Activated effector memory CD4-positive, alpha-beta T cell treated with Interleukin-2 at 50 U/mL for 16 hours (primary cell): ENCODE measurements at regions not wholly inside any gene's neighbourhood (a gene's known extent, or its start where the extent isn't known, plus 50 kb on each side); places are given as distances from the start of the nearest gene placed in this dataset.
"Not testable (repeated sequence)": the region's sequence is repeated elsewhere in the genome, so short reads cannot be mapped to it uniquely, and the experiment has no call there.

Experiments used
- DNase-seq: peaks from one replicate; pipeline ENCODE4 v3.0.0-alpha.2; 2020

GRCh38 chr3:98644168-98644567 lies 50.8 kb upstream of the CPOX start:
- no peak for DNase-seq

GRCh38 chr3:98645039-98645438 lies 51.6 kb upstream of the CPOX start:
- DNase-seq = no peak

GRCh38 chr3:98646680-98647079 lies 53.3 kb upstream of the CPOX start:
- DNase-seq = no peak

- DNase-seq = no peak
Measured at GRCh38 chr3:98647197-98647596, 53.8 kb upstream of the CPOX start.

- DNase-seq = no peak
Measured at GRCh38 chr3:98650971-98651779, 57.8 kb upstream of the CPOX start.

- no peak for DNase-seq
Measured at GRCh38 chr3:98651780-98652077, 58.3 kb upstream of the CPOX start.

GRCh38 chr3:98655666-98656065 lies 62.3 kb upstream of the CPOX start:
- no peak for DNase-seq

GRCh38 chr3:98657457-98657856 lies 64.0 kb upstream of the CPOX start:
- DNase-seq = peak; percentile 10

- DNase-seq = no peak
Measured at GRCh38 chr3:98662699-98663098, 69.3 kb upstream of the CPOX start.

GRCh38 chr3:98670020-98670419 lies 76.6 kb upstream of the CPOX start:
- DNase-seq = no peak

GRCh38 chr3:98679986-98680385 lies 83.2 kb upstream of the ST3GAL6 start:
- no peak for DNase-seq

- no peak for DNase-seq
Measured at GRCh38 chr3:98680723-98681122, 82.4 kb upstream of the ST3GAL6 start.

- no peak for DNase-seq
Measured at GRCh38 chr3:98681486-98681885, 81.7 kb upstream of the ST3GAL6 start.

- not testable (repeated sequence) for DNase-seq
Measured at GRCh38 chr3:98682391-98682790, 80.7 kb upstream of the ST3GAL6 start.

- no peak for DNase-seq
Measured at GRCh38 chr3:98688363-98688762, 74.8 kb upstream of the ST3GAL6 start.

GRCh38 chr3:98690876-98691275 lies 72.3 kb upstream of the ST3GAL6 start:
- no peak for DNase-seq

GRCh38 chr3:98691897-98692296 lies 71.2 kb upstream of the ST3GAL6 start:
- no peak for DNase-seq

- no peak for DNase-seq
Measured at GRCh38 chr3:98692787-98693473, 70.2 kb upstream of the ST3GAL6 start.

- DNase-seq = no peak
Measured at GRCh38 chr3:98695796-98696195, 67.3 kb upstream of the ST3GAL6 start.

- DNase-seq = not testable (repeated sequence)
Measured at GRCh38 chr3:98696296-98696695, 66.8 kb upstream of the ST3GAL6 start.

GRCh38 chr3:98697225-98697624 lies 65.9 kb upstream of the ST3GAL6 start:
- DNase-seq = no peak

GRCh38 chr3:98699132-98699531 lies 64.0 kb upstream of the ST3GAL6 start:
- no peak for DNase-seq

GRCh38 chr3:98701071-98701675 lies 62.0 kb upstream of the ST3GAL6 start:
- DNase-seq = no peak

- DNase-seq = no peak
Measured at GRCh38 chr3:98702166-98702565, 61.0 kb upstream of the ST3GAL6 start.
